H9 (cell line): ENCODE measurements at regions not wholly inside any gene's neighbourhood (a gene's known extent, or its start where the extent isn't known, plus 50 kb on each side); places are given as distances from the start of the nearest gene placed in this dataset.

Source experiments
- DNase-seq: peaks from one replicate; pipeline ENCODE4 v3.0.0-alpha.2; 2017
- H2AFZ ChIP-seq: one replicate; pipeline ENCODE4 v1.6.1; 2013; ENCODE audit warnings: mild to moderate bottlenecking, low read length, control low read depth, moderate library complexity
- H2AK5ac ChIP-seq: 2 replicates; pipeline ENCODE4 v1.6.1; 2013; ENCODE audit warnings: low read length, control low read depth, mixed read lengths; ENCODE audit not compliant: insufficient read length
- H2BK120ac ChIP-seq: one replicate; pipeline ENCODE4 v1.6.1; 2013; ENCODE audit warnings: low read depth, mild to moderate bottlenecking, low read length, control low read depth, inconsistent platforms; ENCODE audit not compliant: poor library complexity, severe bottlenecking
- H2BK12ac ChIP-seq: 2 replicates; pipeline ENCODE4 v1.6.1; 2013; ENCODE audit warnings: low read length, control low read depth, mixed read lengths, low read depth; ENCODE audit not compliant: insufficient read length
- H2BK15ac ChIP-seq: 2 replicates; pipeline ENCODE4 v1.6.1; 2013; ENCODE audit warnings: low read depth, low read length, control low read depth
- H2BK20ac ChIP-seq: one replicate; pipeline ENCODE4 v1.6.1; 2013; ENCODE audit warnings: low read depth, mild to moderate bottlenecking, low read length, control low read depth, inconsistent platforms; ENCODE audit not compliant: poor library complexity, severe bottlenecking
- H2BK5ac ChIP-seq: 2 replicates; pipeline ENCODE4 v1.6.1; 2013; ENCODE audit warnings: low read length, control low read depth, mixed read lengths; ENCODE audit not compliant: insufficient read length
- H3K14ac ChIP-seq: 2 replicates; pipeline ENCODE4 v1.6.1; 2013; ENCODE audit warnings: low read length, control low read depth; ENCODE audit not compliant: insufficient read depth
- H3K18ac ChIP-seq: 2 replicates; pipeline ENCODE4 v1.6.1; 2013; ENCODE audit warnings: low read depth, mild to moderate bottlenecking, mixed read lengths, low read length, control low read depth; ENCODE audit not compliant: insufficient read length
- H3K23ac ChIP-seq: 2 replicates; pipeline ENCODE4 v1.6.1; 2013; ENCODE audit warnings: low read length, control low read depth, mixed read lengths, low read depth; ENCODE audit not compliant: insufficient read length
- H3K23me2 ChIP-seq: 2 replicates; pipeline ENCODE4 v1.6.1; 2013; ENCODE audit warnings: low read depth, mild to moderate bottlenecking, mixed read lengths, low read length, control low read depth; ENCODE audit not compliant: insufficient read length, poor library complexity, severe bottlenecking
- H3K27ac ChIP-seq: 2 replicates; pipeline ENCODE4 v1.5.1; 2013; ENCODE audit warnings: low read length, control low read depth, mixed read lengths, low read depth; ENCODE audit not compliant: insufficient read length
- H3K27me3 ChIP-seq: 2 replicates; pipeline ENCODE4 v1.6.1; 2013; ENCODE audit warnings: low read length, control low read depth, inconsistent platforms; ENCODE audit not compliant: insufficient read depth
- H3K4ac ChIP-seq: 2 replicates; pipeline ENCODE4 v1.6.1; 2013; ENCODE audit warnings: low read depth, mild to moderate bottlenecking, control low read depth, inconsistent platforms, low read length, moderate library complexity
- H3K4me1 ChIP-seq: 2 replicates; pipeline ENCODE4 v1.6.1; 2013; ENCODE audit warnings: low read length, control low read depth, inconsistent platforms; ENCODE audit not compliant: insufficient read depth
- H3K4me2 ChIP-seq: 2 replicates; pipeline ENCODE4 v1.6.1; 2013; ENCODE audit warnings: low read length, control low read depth, mixed read lengths; ENCODE audit not compliant: insufficient read length, insufficient read depth
- H3K56ac ChIP-seq: 2 replicates; pipeline ENCODE4 v1.6.1; 2013; ENCODE audit warnings: low read depth, mild to moderate bottlenecking, mixed read lengths, low read length, control low read depth; ENCODE audit not compliant: insufficient read length
- H3K79me1 ChIP-seq: 2 replicates; pipeline ENCODE4 v1.6.1; 2013; ENCODE audit warnings: low read depth, mild to moderate bottlenecking, moderate library complexity, low read length, control low read depth, inconsistent platforms; ENCODE audit not compliant: insufficient read depth, poor library complexity, severe bottlenecking
- H3K79me2 ChIP-seq: 2 replicates; pipeline ENCODE4 v1.6.1; 2013; ENCODE audit warnings: low read length, control low read depth, inconsistent platforms; ENCODE audit not compliant: insufficient read depth
- H3K9ac ChIP-seq: 2 replicates; pipeline ENCODE4 v1.6.1; 2013; ENCODE audit warnings: low read length, control low read depth, mixed read lengths; ENCODE audit not compliant: insufficient read length; ENCODE audit errors: extremely low read depth
- H3K9me3 ChIP-seq: one replicate; pipeline ENCODE4 v1.6.1; 2013; ENCODE audit warnings: low read depth, low read length, inconsistent platforms; ENCODE audit not compliant: control insufficient read depth
- H3T11ph ChIP-seq: one replicate; pipeline ENCODE4 v1.6.1; 2013; ENCODE audit warnings: mild to moderate bottlenecking, low read length, control low read depth, inconsistent platforms
- H4K20me1 ChIP-seq: one replicate; pipeline ENCODE4 v1.6.1; 2013; ENCODE audit not compliant: control insufficient read depth, insufficient read length, insufficient read depth
- H4K5ac ChIP-seq: 2 replicates; pipeline ENCODE4 v1.6.1; 2013; ENCODE audit warnings: low read depth, mild to moderate bottlenecking, mixed read lengths, low read length, control low read depth; ENCODE audit not compliant: insufficient read length
- H4K8ac ChIP-seq: replicated peaks from 2 replicates; pipeline ENCODE4 v1.6.1; 2013; ENCODE audit warnings: low read length, control low read depth, mixed read lengths, low read depth; ENCODE audit not compliant: insufficient read length
- H4K91ac ChIP-seq: 2 replicates; pipeline ENCODE4 v1.6.1; 2013; ENCODE audit warnings: low read depth, mild to moderate bottlenecking, moderate library complexity, mixed read lengths, low read length, control low read depth; ENCODE audit not compliant: insufficient read length
- H3K27ac Mint-ChIP-seq, 3 experiments: 2 replicates in 2 of 3; 3 replicates in 1 of 3; pipeline ENCODE4 v1.8.0; 2020 to 2021; ENCODE audit warnings: mixed read lengths in 3 of 3, mild to moderate bottlenecking in 1 of 3, moderate library complexity in 1 of 3
- H3K27me3 Mint-ChIP-seq: 2 replicates; pipeline ENCODE4 v1.8.0; 2021; ENCODE audit warnings: low read depth, mild to moderate bottlenecking, moderate library complexity, mixed read lengths
- H3K36me3 Mint-ChIP-seq, 3 experiments: 2 replicates in 2 of 3; 3 replicates in 1 of 3; pipeline ENCODE4 v1.8.0; 2020 to 2021; ENCODE audit warnings: low read depth in 3 of 3, mixed read lengths in 3 of 3; ENCODE audit not compliant: insufficient read depth in 1 of 3
- H3K4me1 Mint-ChIP-seq, 2 experiments: 2 replicates each; pipeline ENCODE4 v1.8.0; 2020; ENCODE audit warnings: mixed read lengths in 2 of 2
- H3K4me3 Mint-ChIP-seq, 2 experiments: 2 replicates in 1 of 2; 3 replicates in 1 of 2; pipeline ENCODE4 v1.8.0; 2020 to 2021; ENCODE audit warnings: mild to moderate bottlenecking in 2 of 2, mixed read lengths in 2 of 2, moderate library complexity in 1 of 2
- H3K9me3 Mint-ChIP-seq, 2 experiments: 2 replicates in 1 of 2; 3 replicates in 1 of 2; pipeline ENCODE4 v1.8.0; 2020; ENCODE audit warnings: mild to moderate bottlenecking in 2 of 2, mixed read lengths in 2 of 2, moderate library complexity in 1 of 2
- WGBS: extraction: QIAGEN DNeasy Blood & Tissue Kit; methylation state at CpG from one replicate; pipeline ENCODE4 v1.1.7; 2013; ENCODE audit warnings: missing lambda C conversion rate, low lambda C conversion rate, mixed read lengths; ENCODE audit not compliant: insufficient read length; ENCODE audit errors: extremely low coverage; 5-methylcytosine and 5-hydroxymethylcytosine counted together
- TF ChIP-seq, protein P1 (sequence below): fragments of 200-600 bp; sonication (generic); conservative IDR thresholded peaks from 3 replicates; pipeline ENCODE4 v1.8.0; 2021; ENCODE audit warnings: antibody characterized with exemption, mild to moderate bottlenecking

DNA sequence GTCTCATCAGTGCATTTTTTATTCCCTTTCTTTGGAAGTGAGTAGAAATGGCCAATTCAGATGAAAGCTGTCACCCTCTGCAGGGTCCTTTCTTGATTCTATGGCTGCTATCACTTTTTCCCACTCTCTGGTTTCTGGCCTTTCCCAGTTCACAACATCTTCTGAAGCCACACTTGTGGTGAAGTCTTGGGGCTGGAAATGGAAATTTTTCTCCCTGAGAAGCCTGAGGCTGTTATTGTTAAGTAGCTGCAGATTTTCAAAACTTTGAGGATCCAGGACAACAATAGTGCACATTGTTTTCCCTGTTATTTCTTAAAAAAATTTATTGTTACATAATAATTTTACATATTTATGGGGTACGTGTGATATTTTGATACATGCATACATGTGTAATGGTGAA, 250.3 kb upstream of the RASGRP1 start:
- Mint-ChIP-seq H3K27me3 (no peaks in the 10 kb centered on the region; the same call in 1 of the 2 replicates), H3K9me3 (no peaks in the 10 kb centered on the region), H3K4me3 (no peak overlapping the region), H3K4me1 (peaks cover 13% of the 10 kb centered on the region in 2 experiments), H3K27ac (no peak overlapping the region), H3K36me3 (no peaks in the 10 kb centered on the region)
- Histone ChIP-seq H3K4ac (no peak overlapping the region), H3K9ac (no peak overlapping the region), H3T11ph (no peak overlapping the region), H4K5ac (no peak overlapping the region), H3K79me1 (no peaks in the 10 kb centered on the region), H2AFZ (no peak overlapping the region), H3K9me3 (no peaks in the 10 kb centered on the region), H3K23me2 (no peaks in the 10 kb centered on the region), H2BK12ac (no peak overlapping the region), H3K18ac (no peak overlapping the region), H2BK5ac (no peak overlapping the region), H2BK120ac (no peak overlapping the region), H3K79me2 (no peaks in the 10 kb centered on the region), H3K27ac (no peak overlapping the region), H4K20me1 (no peaks in the 10 kb centered on the region), H3K4me2 (no peak overlapping the region), H3K23ac (no peak overlapping the region), H3K27me3 (no peaks in the 10 kb centered on the region), H3K14ac (no peak overlapping the region), H4K91ac (no peak overlapping the region), H4K8ac (no peak overlapping the region), H2AK5ac (no peak overlapping the region), H3K4me1 (no peaks in the 10 kb centered on the region), H3K56ac (no peak overlapping the region), H2BK20ac (no peak overlapping the region), H2BK15ac (no peak overlapping the region)
- WGBS = no CpG with 5 or more reads among the region's 1 CpG
- TF ChIP-seq, protein P1, sequence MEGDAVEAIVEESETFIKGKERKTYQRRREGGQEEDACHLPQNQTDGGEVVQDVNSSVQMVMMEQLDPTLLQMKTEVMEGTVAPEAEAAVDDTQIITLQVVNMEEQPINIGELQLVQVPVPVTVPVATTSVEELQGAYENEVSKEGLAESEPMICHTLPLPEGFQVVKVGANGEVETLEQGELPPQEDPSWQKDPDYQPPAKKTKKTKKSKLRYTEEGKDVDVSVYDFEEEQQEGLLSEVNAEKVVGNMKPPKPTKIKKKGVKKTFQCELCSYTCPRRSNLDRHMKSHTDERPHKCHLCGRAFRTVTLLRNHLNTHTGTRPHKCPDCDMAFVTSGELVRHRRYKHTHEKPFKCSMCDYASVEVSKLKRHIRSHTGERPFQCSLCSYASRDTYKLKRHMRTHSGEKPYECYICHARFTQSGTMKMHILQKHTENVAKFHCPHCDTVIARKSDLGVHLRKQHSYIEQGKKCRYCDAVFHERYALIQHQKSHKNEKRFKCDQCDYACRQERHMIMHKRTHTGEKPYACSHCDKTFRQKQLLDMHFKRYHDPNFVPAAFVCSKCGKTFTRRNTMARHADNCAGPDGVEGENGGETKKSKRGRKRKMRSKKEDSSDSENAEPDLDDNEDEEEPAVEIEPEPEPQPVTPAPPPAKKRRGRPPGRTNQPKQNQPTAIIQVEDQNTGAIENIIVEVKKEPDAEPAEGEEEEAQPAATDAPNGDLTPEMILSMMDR = no peak
- DNase-seq = no peak
